ENCODE measurements at regions not wholly inside any gene's neighbourhood (a gene's known extent, or its start where the extent isn't known, plus 50 kb on each side); places are given as distances from the start of the nearest gene placed in this dataset.
"Not testable (repeated sequence)": the region's sequence is repeated elsewhere in the genome, so short reads cannot be mapped to it uniquely, and the experiment has no call there.

- Histone ChIP-seq H3K27me3 (no peaks in the 10 kb centered on the region), H3K4me3 (no peak overlapping the region), H3K4me1 (no peaks in the 10 kb centered on the region), H3K36me3 (no peaks in the 10 kb centered on the region), H3K9me3 (peaks cover 0 to 3% (median 0%) of the 10 kb centered on the region in 4 donors), H3K27ac (no peak overlapping the region)
- WGBS, 2 donors, result 32 to 45% methylated on average over 3 of the region's 3 CpGs
- TF ChIP-seq EP300 (IDR thresholded peaks at IDR 0.05), result no peak
- no peak for TF ChIP-seq CTCF (IDR thresholded peaks at IDR 0.05)
- no peak for TF ChIP-seq POLR2AphosphoS5 (IDR thresholded peaks at IDR 0.05)
- no peak for TF ChIP-seq POLR2A (IDR thresholded peaks at IDR 0.05)
- ATAC-seq (ENCODE audit: low FRiP score in 2 of 2) (no peak), DNase-seq (no peak)
Observed at GRCh38 chr5:105088102-105088501, 1525.5 kb upstream of the NUDT12 start.

- TF ChIP-seq EP300 (IDR thresholded peaks at IDR 0.05) (no peak), POLR2A (IDR thresholded peaks at IDR 0.05) (no peak), POLR2AphosphoS5 (IDR thresholded peaks at IDR 0.05) (no peak), CTCF (IDR thresholded peaks at IDR 0.05) (no peak)
- Histone ChIP-seq H3K36me3 (no peaks in the 10 kb centered on the region), H3K27me3 (no peaks in the 10 kb centered on the region), H3K9me3 (peaks cover 0 to 9% (median 2%) of the 10 kb centered on the region in 4 donors), H3K4me1 (no peaks in the 10 kb centered on the region), H3K4me3 (no peak overlapping the region), H3K27ac (no peak overlapping the region)
- ATAC-seq (ENCODE audit: low FRiP score in 2 of 2) (no peak), DNase-seq (peak in 1 of 2 donors; percentile 24)
- 72% methylated on average over 1 of the region's 1 CpG; no CpG with 5 or more reads in 1 of the 2 donors for WGBS, 2 donors
Observed at GRCh38 chr5:105057893-105058292, 1495.3 kb upstream of the NUDT12 start.

- WGBS, 2 donors, result 85% methylated on average over 3 of the region's 3 CpGs; no CpG with 5 or more reads in 1 of the 2 donors
- no peaks in the 10 kb centered on the region for H3K4me1 ChIP-seq
- no peaks in the 10 kb centered on the region for H3K36me3 ChIP-seq
- peaks cover 0 to 9% (median 3%) of the 10 kb centered on the region in 4 donors for H3K9me3 ChIP-seq
- TF ChIP-seq POLR2A (IDR thresholded peaks at IDR 0.05) (no peak), POLR2AphosphoS5 (IDR thresholded peaks at IDR 0.05) (no peak), CTCF (IDR thresholded peaks at IDR 0.05) (no peak), EP300 (IDR thresholded peaks at IDR 0.05) (no peak)
- H3K27ac ChIP-seq, result no peak overlapping the region
- H3K27me3 ChIP-seq, result no peaks in the 10 kb centered on the region
- DNase-seq (peak in 1 of 2 donors; percentile 32), ATAC-seq (ENCODE audit: low FRiP score in 2 of 2) (peak; percentile 34 to 53)
- H3K4me3 ChIP-seq, result no peak overlapping the region
Observed at GRCh38 chr5:105057001-105057436, 1494.4 kb upstream of the NUDT12 start.

- Histone ChIP-seq H3K9me3 (peaks cover 0 to 9% (median 4%) of the 10 kb centered on the region in 4 donors), H3K36me3 (no peaks in the 10 kb centered on the region), H3K27ac (no peak overlapping the region), H3K27me3 (no peaks in the 10 kb centered on the region), H3K4me1 (no peaks in the 10 kb centered on the region), H3K4me3 (no peak overlapping the region)
- 53 to 66% methylated on average over 2 of the region's 2 CpGs for WGBS, 2 donors
- no peak for ATAC-seq (ENCODE audit: low FRiP score in 2 of 2)
- DNase-seq, result no peak
- TF ChIP-seq POLR2AphosphoS5 (IDR thresholded peaks at IDR 0.05), result no peak
- no peak for TF ChIP-seq EP300 (IDR thresholded peaks at IDR 0.05)
- TF ChIP-seq POLR2A (IDR thresholded peaks at IDR 0.05), result no peak
- TF ChIP-seq CTCF (IDR thresholded peaks at IDR 0.05), result no peak
Observed at GRCh38 chr5:105054406-105054805, 1491.8 kb upstream of the NUDT12 start.

GRCh38 chr5:105042623-105043022 lies 1480.0 kb upstream of the NUDT12 start:
- TF ChIP-seq CTCF (IDR thresholded peaks at IDR 0.05), result no peak
- TF ChIP-seq POLR2A (IDR thresholded peaks at IDR 0.05), result no peak
- no peak for TF ChIP-seq EP300 (IDR thresholded peaks at IDR 0.05)
- TF ChIP-seq POLR2AphosphoS5 (IDR thresholded peaks at IDR 0.05), result no peak
- ATAC-seq (ENCODE audit: low FRiP score in 2 of 2), result no peak

GRCh38 chr5:105036814-105037213 lies 1474.2 kb upstream of the NUDT12 start:
- not testable (repeated sequence) for H3K4me1 ChIP-seq; H3K9me3 ChIP-seq; H3K4me3 ChIP-seq; ATAC-seq (ENCODE audit: low FRiP score in 2 of 2); H3K27me3 ChIP-seq; H3K27ac ChIP-seq; DNase-seq; H3K36me3 ChIP-seq
- WGBS, 2 donors, result 89 to 91% methylated on average over 3 of the region's 3 CpGs

More at GRCh38 chr5:105042623-105043022, 1480.0 kb upstream of the NUDT12 start:
- no peaks in the 10 kb centered on the region for H3K27me3 ChIP-seq
- no peaks in the 10 kb centered on the region for H3K36me3 ChIP-seq
- no peak overlapping the region for H3K27ac ChIP-seq
- no peak for DNase-seq
- H3K9me3 ChIP-seq, result no peaks in the 10 kb centered on the region
- WGBS, 2 donors, result 87 to 90% methylated on average over 2 of the region's 2 CpGs
- no peaks in the 10 kb centered on the region for H3K4me1 ChIP-seq
- H3K4me3 ChIP-seq, result no peak overlapping the region
